ENCODE measurements at regions not wholly inside any gene's neighbourhood (a gene's known extent, or its start where the extent isn't known, plus 50 kb on each side); places are given as distances from the start of the nearest gene placed in this dataset.

GRCh38 chr18:29712785-29713184 is 1329.8 kb downstream of the DSC3 start:
- no peak for TF ChIP-seq CTCF (IDR thresholded peaks at IDR 0.05)
- TF ChIP-seq ZFX (IDR thresholded peaks at IDR 0.05; ENCODE audit: borderline replicate concordance) = no peak
